Esophagus squamous epithelium (tissue), 5 donors: ENCODE measurements at regions not wholly inside any gene's neighbourhood (a gene's known extent, or its start where the extent isn't known, plus 50 kb on each side); places are given as distances from the start of the nearest gene placed in this dataset.

Experiments used
- DNase-seq: peaks from one replicate; lab custom pipeline; 2025; lab: John Stamatoyannopoulos, UW
- H3K27ac ChIP-seq, 4 donors: fragments of 200-600 bp; sonication (generic); one replicate each; pipeline ENCODE4 v1.5.1; 2016 to 2019; ENCODE audit warnings: mild to moderate bottlenecking in 1 of 4
- H3K27me3 ChIP-seq, 4 donors: fragments of 200-600 bp; sonication (generic); 1 replicate in 3 of 4; 2 replicates in 1 of 4; pipeline versions ENCODE4 v1.5.1 to v1.6.0; 2017 to 2021; ENCODE audit warnings: antibody characterized with exemption in 1 of 4
- H3K36me3 ChIP-seq, 3 donors: fragments of 200-600 bp; sonication (generic); one replicate each; pipeline ENCODE4 v1.5.1; 2016 to 2019
- H3K4me1 ChIP-seq, 3 donors: fragments of 200-600 bp; sonication (generic); one replicate each; pipeline ENCODE4 v1.5.1; 2017 to 2019
- H3K4me3 ChIP-seq, 4 donors: fragments of 200-600 bp; sonication (generic); 1 replicate in 3 of 4; 2 replicates in 1 of 4; pipeline ENCODE4 v1.5.1; 2016 to 2019; ENCODE audit warnings: mild to moderate bottlenecking in 2 of 4, moderate library complexity in 1 of 4
- H3K9me3 ChIP-seq, 3 donors: fragments of 200-600 bp; sonication (generic); one replicate each; pipeline ENCODE4 v1.5.1; 2016 to 2019
- CTCF ChIP-seq, 6 experiments: fragments of 450-650 bp in 4 of 6; fragments of 200-600 bp in 2 of 6; sonication (generic) in 2 of 6; IDR thresholded peaks; one replicate each; pipeline ENCODE4 v1.5.1; 2016 to 2019; ENCODE audit warnings: antibody characterized with exemption in 6 of 6, mild to moderate bottlenecking in 4 of 6, moderate library complexity in 4 of 6
- POLR2A ChIP-seq, 4 donors: fragments of 450-650 bp; IDR thresholded peaks; one replicate each; pipeline ENCODE4 v1.6.1; 2017; ENCODE audit warnings: antibody characterized with exemption in 4 of 4, mild to moderate bottlenecking in 4 of 4, moderate library complexity in 3 of 4
- WGBS, 2 donors: methylation state at CpG; one replicate each; pipeline ENCODE4 v1.1.5; 2018; 5-methylcytosine and 5-hydroxymethylcytosine counted together
- intact Hi-C: fragments of 100-400 bp; cut with DNase I; formaldehyde crosslinking; loops from one replicate; pipeline ENCODE4 v1.15.0; 2022
- donor health status: DM: yes; HTN: yes; CAD: no.

- Histone ChIP-seq H3K27me3 (peaks cover 0 to 18% (median 0%) of the 10 kb centered on the region in 4 donors), H3K36me3 (no peaks in the 10 kb centered on the region), H3K4me1 (peaks cover 0 to 5% (median 0%) of the 10 kb centered on the region in 3 donors), H3K9me3 (no peaks in the 10 kb centered on the region), H3K27ac (no peak overlapping the region), H3K4me3 (no peak overlapping the region)
- 35 to 40% methylated on average over 3 of the region's 3 CpGs for WGBS, 2 donors
- DNase-seq: no peak
- intact Hi-C loops: no loop called here
- TF ChIP-seq POLR2A (IDR thresholded peaks at IDR 0.05): no peak
- TF ChIP-seq CTCF (IDR thresholded peaks at IDR 0.05): no peak
Measured at GRCh38 chr1:229947968-229948367, 119.1 kb upstream of the GALNT2 start.

GRCh38 chr1:229948438-229948837, 118.6 kb upstream of the GALNT2 start:
- TF ChIP-seq CTCF (IDR thresholded peaks at IDR 0.05) (no peak), POLR2A (IDR thresholded peaks at IDR 0.05) (no peak)
- Histone ChIP-seq H3K4me3 (no peak overlapping the region), H3K27me3 (peaks cover 0 to 18% (median 0%) of the 10 kb centered on the region in 4 donors), H3K9me3 (no peaks in the 10 kb centered on the region), H3K36me3 (no peaks in the 10 kb centered on the region), H3K4me1 (peaks cover 0 to 5% (median 3%) of the 10 kb centered on the region in 3 donors), H3K27ac (no peak overlapping the region)
- no peak for DNase-seq
- 76 to 88% methylated on average over 6 of the region's 9 CpGs for WGBS, 2 donors
- intact Hi-C loops: no loop called here

GRCh38 chr1:229949500-229949899, 117.5 kb upstream of the GALNT2 start:
- 52 to 56% methylated on average over 3 of the region's 3 CpGs for WGBS, 2 donors
- Histone ChIP-seq H3K9me3 (no peaks in the 10 kb centered on the region), H3K27ac (no peak overlapping the region), H3K4me3 (no peak overlapping the region), H3K27me3 (peaks cover 0 to 10% (median 0%) of the 10 kb centered on the region in 4 donors), H3K4me1 (peaks cover 0 to 5% (median 3%) of the 10 kb centered on the region in 3 donors), H3K36me3 (no peaks in the 10 kb centered on the region)
- DNase-seq: no peak
- intact Hi-C loops: no loop called here
- no peak for TF ChIP-seq POLR2A (IDR thresholded peaks at IDR 0.05)
- TF ChIP-seq CTCF (IDR thresholded peaks at IDR 0.05): no peak

- Histone ChIP-seq H3K36me3 (no peaks in the 10 kb centered on the region), H3K9me3 (no peaks in the 10 kb centered on the region), H3K4me3 (no peak overlapping the region), H3K4me1 (peaks cover 0 to 5% (median 3%) of the 10 kb centered on the region in 3 donors), H3K27me3 (peaks cover 0 to 5% (median 0%) of the 10 kb centered on the region in 4 donors), H3K27ac (no peak overlapping the region)
- no peak for TF ChIP-seq CTCF (IDR thresholded peaks at IDR 0.05)
- no peak for TF ChIP-seq POLR2A (IDR thresholded peaks at IDR 0.05)
- intact Hi-C loops: no loop called here
- 86 to 92% methylated on average over 5 of the region's 5 CpGs for WGBS, 2 donors
- no peak for DNase-seq
Measured at GRCh38 chr1:229950020-229950419, 117.0 kb upstream of the GALNT2 start.

GRCh38 chr1:229950908-229951307, 116.1 kb upstream of the GALNT2 start:
- no peak for DNase-seq
- intact Hi-C loops: no loop called here
- H3K4me3 ChIP-seq: no peak overlapping the region
- 52 to 58% methylated on average over 1 of the region's 1 CpG for WGBS, 2 donors
- H3K36me3 ChIP-seq: no peaks in the 10 kb centered on the region
- H3K27me3 ChIP-seq: no peaks in the 10 kb centered on the region
- TF ChIP-seq CTCF (IDR thresholded peaks at IDR 0.05) (no peak), POLR2A (IDR thresholded peaks at IDR 0.05) (no peak)
- no peak overlapping the region for H3K27ac ChIP-seq
- no peaks in the 10 kb centered on the region for H3K9me3 ChIP-seq
- H3K4me1 ChIP-seq: peaks cover 0 to 5% (median 3%) of the 10 kb centered on the region in 3 donors
